ENCODE measurements at regions not wholly inside any gene's neighbourhood (a gene's known extent, or its start where the extent isn't known, plus 50 kb on each side); places are given as distances from the start of the nearest gene placed in this dataset.

DNA sequence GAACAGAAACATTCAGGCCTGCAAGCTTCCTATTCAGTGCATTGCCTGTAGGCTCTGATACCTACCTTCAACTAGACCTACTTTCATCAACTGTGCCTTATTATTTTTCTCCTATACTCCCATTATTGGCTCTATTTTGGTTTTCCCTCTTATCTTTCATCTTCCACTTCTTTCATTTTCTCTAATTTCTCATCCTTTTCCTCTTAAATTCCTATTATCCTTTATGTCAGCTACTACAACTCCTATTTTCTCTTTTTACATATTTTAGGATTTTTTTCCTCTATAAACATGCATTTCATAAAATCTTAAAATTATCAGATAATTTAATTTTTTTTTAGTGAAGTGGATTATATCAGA, 61.6 kb upstream of the PRDM8 start:
- DNase-seq (ENCODE audit: low spot score), result no peak
- Mint-ChIP-seq H3K27ac (ENCODE audit: unreplicated experiment) (no peak overlapping the region), H3K4me3 (ENCODE audit: unreplicated experiment) (no peak overlapping the region)

DNA sequence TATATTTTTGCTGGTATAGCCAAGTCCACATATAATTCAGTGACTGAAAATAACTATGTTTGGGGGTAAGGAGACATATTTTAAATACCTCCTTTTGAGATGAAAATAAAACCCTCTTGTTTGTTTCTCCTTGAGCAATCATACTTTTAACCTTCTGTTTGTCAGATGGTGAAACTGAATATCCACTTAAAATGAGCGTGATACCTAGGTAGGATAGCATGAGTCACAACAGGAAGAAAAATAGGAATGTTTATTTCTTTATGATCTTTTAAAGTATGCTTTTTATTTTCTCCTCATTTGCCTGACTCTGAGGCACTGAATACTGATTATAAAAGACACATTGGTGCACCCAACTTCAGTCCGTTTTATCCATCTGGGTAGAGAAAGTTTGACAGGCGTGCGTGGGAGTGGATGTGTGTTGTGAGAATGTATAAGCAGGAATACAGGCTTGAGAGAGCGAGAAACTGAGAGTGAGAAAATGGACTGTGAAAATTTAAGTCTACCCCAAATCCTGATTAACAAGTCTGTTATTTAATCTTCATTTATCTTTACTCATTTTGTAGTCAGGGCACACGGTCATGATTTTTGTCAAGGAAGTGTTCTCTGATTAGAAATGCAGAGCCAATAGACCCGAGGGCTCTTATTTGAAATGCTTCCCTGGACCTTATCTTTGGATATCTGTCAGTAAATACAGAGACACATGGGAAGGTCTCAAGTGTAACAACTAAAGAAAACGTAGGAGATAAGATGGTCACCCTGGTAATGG, 62.1 kb upstream of the ANTXR2 start:
- H3K36me3 Mint-ChIP-seq (ENCODE audit: low read depth), result no peaks in the 10 kb centered on the region
- no peak for DNase-seq (ENCODE audit: low spot score)
- TF ChIP-seq, protein P1, sequence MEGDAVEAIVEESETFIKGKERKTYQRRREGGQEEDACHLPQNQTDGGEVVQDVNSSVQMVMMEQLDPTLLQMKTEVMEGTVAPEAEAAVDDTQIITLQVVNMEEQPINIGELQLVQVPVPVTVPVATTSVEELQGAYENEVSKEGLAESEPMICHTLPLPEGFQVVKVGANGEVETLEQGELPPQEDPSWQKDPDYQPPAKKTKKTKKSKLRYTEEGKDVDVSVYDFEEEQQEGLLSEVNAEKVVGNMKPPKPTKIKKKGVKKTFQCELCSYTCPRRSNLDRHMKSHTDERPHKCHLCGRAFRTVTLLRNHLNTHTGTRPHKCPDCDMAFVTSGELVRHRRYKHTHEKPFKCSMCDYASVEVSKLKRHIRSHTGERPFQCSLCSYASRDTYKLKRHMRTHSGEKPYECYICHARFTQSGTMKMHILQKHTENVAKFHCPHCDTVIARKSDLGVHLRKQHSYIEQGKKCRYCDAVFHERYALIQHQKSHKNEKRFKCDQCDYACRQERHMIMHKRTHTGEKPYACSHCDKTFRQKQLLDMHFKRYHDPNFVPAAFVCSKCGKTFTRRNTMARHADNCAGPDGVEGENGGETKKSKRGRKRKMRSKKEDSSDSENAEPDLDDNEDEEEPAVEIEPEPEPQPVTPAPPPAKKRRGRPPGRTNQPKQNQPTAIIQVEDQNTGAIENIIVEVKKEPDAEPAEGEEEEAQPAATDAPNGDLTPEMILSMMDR (IDR thresholded peaks at IDR 0.05), result no peak
- no peaks in the 10 kb centered on the region for H3K9me3 Mint-ChIP-seq (ENCODE audit: low read depth)
- no peak overlapping the region for H3K27ac Mint-ChIP-seq (ENCODE audit: unreplicated experiment)
- no peaks in the 10 kb centered on the region for H3K4me1 Mint-ChIP-seq (ENCODE audit: low read depth)
- H3K4me3 Mint-ChIP-seq (ENCODE audit: unreplicated experiment), result no peak overlapping the region
- no peaks in the 10 kb centered on the region for H3K27me3 Mint-ChIP-seq (ENCODE audit: low read depth)

More for the DNA sequence above, 61.6 kb upstream of the PRDM8 start:
- Mint-ChIP-seq H3K9me3 (ENCODE audit: low read depth) (no peaks in the 10 kb centered on the region), H3K4me1 (ENCODE audit: low read depth) (no peaks in the 10 kb centered on the region), H3K36me3 (ENCODE audit: low read depth) (no peaks in the 10 kb centered on the region), H3K27me3 (ENCODE audit: low read depth) (no peaks in the 10 kb centered on the region)
- TF ChIP-seq, protein P1 (IDR thresholded peaks at IDR 0.05), result no peak

DNA sequence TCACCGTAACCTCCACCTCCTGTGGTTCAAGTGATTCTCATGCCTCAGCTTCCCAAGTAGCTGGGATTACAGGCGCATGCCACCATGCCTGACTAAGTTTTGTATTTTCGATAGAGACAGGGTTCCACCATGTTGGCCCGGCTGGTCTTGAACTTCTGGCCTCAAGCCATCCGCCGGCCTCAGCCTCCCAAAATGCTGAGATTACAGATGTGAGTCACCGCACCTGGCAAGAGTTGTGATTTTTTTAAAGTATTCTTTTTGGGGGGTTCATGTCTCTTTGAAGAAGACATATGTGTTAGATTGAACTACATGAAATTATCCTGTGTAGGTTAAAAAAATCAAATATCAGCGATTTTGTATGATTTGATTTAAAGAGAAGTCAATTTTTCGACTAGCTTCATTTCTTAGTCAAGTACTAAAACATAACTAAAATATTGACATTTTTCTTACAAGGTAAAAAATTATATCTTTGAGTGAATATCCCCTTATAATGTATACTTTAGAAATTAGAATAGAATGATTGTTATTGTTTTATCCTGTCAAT, 60.3 kb upstream of the ANTXR2 start:
- no peaks in the 10 kb centered on the region for H3K4me1 Mint-ChIP-seq (ENCODE audit: low read depth)
- no peaks in the 10 kb centered on the region for H3K9me3 Mint-ChIP-seq (ENCODE audit: low read depth)

DNA sequence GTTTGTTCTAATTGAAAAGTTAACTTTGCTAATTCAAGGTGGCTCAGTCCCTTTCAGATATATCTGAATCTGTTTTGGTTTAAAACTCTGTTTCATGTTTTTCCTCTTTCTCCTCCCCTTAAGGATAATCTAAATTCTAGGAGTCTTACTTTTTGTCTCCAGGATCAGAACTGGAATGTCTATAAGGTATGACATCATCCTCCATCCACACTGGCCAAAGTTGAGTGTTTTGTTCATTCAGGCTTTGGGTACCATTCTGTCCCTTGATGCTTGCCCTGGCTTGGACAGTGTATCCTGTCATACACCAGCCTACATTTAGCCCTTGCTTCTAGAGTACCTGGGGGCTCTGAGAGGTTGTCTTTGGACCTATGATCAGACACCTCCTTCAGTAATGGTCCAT, 56.8 kb upstream of the ANTXR2 start:
- Mint-ChIP-seq H3K9me3 (ENCODE audit: low read depth) (no peaks in the 10 kb centered on the region), H3K27ac (ENCODE audit: unreplicated experiment) (no peak overlapping the region), H3K4me3 (ENCODE audit: unreplicated experiment) (no peak overlapping the region), H3K4me1 (ENCODE audit: low read depth) (peaks cover 6% of the 10 kb centered on the region), H3K27me3 (ENCODE audit: low read depth) (peaks cover 1% of the 10 kb centered on the region), H3K36me3 (ENCODE audit: low read depth) (no peaks in the 10 kb centered on the region)
- TF ChIP-seq, protein P1 (IDR thresholded peaks at IDR 0.05), result no peak
- no peak for DNase-seq (ENCODE audit: low spot score)

More for the DNA sequence above, 60.3 kb upstream of the ANTXR2 start:
- no peaks in the 10 kb centered on the region for H3K36me3 Mint-ChIP-seq (ENCODE audit: low read depth)
- no peaks in the 10 kb centered on the region for H3K27me3 Mint-ChIP-seq (ENCODE audit: low read depth)
- DNase-seq (ENCODE audit: low spot score), result no peak
- H3K4me3 Mint-ChIP-seq (ENCODE audit: unreplicated experiment), result no peak overlapping the region
- TF ChIP-seq, protein P1 (IDR thresholded peaks at IDR 0.05), result no peak
- H3K27ac Mint-ChIP-seq (ENCODE audit: unreplicated experiment), result no peak overlapping the region

DNA sequence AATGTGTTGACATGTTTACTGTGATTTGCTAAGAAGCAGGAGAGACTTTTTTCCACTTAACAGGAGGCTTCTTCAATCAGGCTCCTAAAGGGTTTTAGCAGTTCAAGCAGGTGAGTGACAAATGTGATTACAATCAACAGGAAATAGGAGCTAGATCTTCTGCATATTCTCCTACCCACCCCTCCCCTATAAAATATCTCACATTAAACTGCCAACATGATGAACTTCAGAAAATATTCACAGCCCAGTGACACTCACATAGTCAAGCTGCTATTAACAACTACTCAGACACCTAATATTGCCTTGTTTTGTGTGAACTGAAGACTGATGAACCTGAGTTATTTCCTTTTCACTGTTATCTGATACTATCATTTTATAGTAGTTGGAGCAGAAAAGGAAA, 55.9 kb upstream of the ANTXR2 start:
- Mint-ChIP-seq H3K36me3 (ENCODE audit: low read depth) (no peaks in the 10 kb centered on the region), H3K27ac (ENCODE audit: unreplicated experiment) (no peak overlapping the region), H3K4me1 (ENCODE audit: low read depth) (peaks cover 6% of the 10 kb centered on the region), H3K27me3 (ENCODE audit: low read depth) (peaks cover 5% of the 10 kb centered on the region), H3K9me3 (ENCODE audit: low read depth) (no peaks in the 10 kb centered on the region), H3K4me3 (ENCODE audit: unreplicated experiment) (no peak overlapping the region)
- no peak for DNase-seq (ENCODE audit: low spot score)
- TF ChIP-seq, protein P1 (IDR thresholded peaks at IDR 0.05), result no peak

Data from chondrocyte (in vitro differentiated cells).